GM18507 (cell line): ENCODE measurements at regions not wholly inside any gene's neighbourhood (a gene's known extent, or its start where the extent isn't known, plus 50 kb on each side); places are given as distances from the start of the nearest gene placed in this dataset.

Source experiments
- DNase-seq: peaks from one replicate; pipeline ENCODE4 v3.0.0; 2011; ENCODE audit warnings: low read depth; ENCODE audit not compliant: insufficient read length; ENCODE audit errors: extremely low spot score
- FAIRE-seq: peaks from 2 replicates; lab custom pipeline; 2011; peaks lifted over from hg19 to GRCh38; lab: Jason Lieb, UNC

DNA sequence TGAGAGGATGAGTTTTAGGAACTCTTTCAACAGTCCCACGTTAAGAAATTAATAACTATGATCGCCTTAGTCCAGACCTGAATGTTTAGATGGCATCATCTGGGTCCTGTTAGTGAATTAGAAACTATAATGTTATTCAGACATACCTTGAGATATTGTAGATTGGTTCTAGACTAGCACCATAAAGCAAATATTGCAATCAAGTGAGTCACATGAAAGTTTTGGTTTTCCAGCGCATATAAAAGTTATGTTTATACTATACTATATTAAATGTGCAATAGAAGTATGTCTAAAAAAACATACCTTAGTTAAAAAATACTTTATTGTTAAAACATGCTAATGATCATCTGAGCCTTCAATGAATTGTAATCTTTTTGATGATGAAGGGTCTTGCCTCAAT lies 106.6 kb upstream of the ATP2B1 start:
- FAIRE-seq = no peak
- DNase-seq = no peak

DNA sequence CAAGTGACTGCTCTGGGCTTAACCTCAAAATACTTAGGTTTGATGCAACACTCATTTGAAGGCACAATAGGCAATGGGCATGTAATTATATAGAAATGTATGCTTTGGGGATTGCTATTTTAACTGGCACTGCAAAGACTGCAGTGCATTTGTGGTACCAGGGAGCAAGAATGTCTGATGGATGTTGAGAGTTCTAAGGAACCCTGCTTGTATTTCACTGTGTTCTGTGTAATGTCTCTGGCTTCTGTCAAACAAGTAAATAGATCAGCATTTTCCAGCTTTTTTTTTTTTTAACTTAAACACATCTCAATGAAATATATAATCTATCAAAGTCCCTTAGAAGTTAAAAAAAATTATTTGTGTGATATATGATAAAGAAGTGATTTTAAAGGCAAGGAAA lies 94.8 kb upstream of the ATP2B1 start:
- DNase-seq (no peak), FAIRE-seq (no peak)

DNA sequence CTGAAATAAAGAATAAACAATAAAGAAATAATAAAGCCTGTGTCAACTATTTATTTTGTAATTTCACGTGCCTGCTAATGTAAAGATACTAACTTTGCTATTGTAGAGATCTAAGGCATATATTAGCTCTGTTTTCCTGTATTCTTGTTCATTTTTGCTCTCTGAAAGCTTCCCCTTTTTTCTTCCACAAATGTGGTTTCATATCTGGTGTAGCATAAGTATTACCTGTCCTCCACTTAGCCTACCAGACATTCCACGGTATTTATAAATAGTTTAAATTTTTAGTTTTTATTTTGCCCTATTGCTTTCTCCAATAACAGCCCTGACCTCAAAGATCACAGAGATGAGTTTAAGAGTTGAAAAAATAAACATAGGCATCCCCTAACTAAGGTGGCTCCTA lies 92.6 kb upstream of the ATP2B1 start:
- FAIRE-seq (no peak), DNase-seq (no peak)

DNA sequence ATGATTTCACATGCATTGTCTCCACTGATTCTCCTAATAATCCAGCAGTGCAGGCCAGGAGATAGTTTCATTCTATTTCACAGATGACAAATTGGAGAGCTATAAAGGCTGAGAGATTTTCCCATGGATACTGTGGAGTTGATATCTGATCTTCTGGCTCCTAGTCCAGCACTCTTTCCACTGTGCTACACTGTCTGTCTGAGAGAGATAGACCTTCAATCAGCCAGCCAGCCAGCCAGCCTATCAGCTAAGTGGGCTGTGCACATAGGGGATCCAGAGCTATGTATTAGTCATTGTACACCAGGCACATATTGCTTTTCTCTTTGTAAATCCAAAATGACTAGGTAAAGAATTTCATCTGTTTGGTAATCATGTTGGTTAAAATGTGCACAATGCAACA lies 91.8 kb upstream of the ATP2B1 start:
- no peak for FAIRE-seq
- no peak for DNase-seq

DNA sequence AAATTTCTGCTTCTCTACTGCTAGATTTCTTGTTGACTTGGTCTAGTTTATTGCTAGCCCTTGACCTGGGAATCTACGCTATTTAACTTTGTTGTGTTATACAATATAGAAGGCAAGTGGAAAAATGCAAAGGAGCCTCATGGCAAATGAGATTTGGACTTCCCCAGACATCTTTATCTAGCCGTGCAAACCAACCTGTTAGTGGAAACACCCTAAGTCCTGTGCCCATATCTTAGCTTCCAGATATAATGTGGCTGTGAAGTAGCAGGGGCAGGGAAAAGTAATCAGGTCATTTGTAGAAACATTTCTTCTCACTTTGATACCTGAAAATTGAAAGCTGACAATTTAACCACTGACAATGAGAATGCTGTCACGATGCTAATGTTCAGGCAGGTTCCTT lies 90.7 kb upstream of the ATP2B1 start:
- FAIRE-seq (no peak), DNase-seq (no peak)

DNA sequence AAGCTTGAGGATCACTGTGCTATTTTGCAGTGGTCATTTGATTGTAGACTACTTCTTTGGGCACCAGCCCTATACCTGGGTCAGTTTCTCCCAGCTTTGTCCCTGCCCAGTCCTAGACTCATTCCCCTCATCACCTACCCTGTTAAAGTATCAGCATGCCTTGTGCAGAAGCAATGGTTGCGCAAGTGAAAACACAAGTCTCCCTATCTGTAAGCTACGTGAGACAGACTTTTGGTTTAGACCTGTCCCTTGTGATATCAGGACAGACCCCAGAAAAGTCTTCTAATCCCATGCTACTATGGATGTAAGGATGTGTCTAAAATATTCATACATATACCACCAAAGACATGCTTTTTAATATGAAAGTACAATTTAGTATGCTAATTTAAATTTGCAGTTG lies 88.8 kb upstream of the ATP2B1 start:
- DNase-seq (no peak), FAIRE-seq (no peak)

DNA sequence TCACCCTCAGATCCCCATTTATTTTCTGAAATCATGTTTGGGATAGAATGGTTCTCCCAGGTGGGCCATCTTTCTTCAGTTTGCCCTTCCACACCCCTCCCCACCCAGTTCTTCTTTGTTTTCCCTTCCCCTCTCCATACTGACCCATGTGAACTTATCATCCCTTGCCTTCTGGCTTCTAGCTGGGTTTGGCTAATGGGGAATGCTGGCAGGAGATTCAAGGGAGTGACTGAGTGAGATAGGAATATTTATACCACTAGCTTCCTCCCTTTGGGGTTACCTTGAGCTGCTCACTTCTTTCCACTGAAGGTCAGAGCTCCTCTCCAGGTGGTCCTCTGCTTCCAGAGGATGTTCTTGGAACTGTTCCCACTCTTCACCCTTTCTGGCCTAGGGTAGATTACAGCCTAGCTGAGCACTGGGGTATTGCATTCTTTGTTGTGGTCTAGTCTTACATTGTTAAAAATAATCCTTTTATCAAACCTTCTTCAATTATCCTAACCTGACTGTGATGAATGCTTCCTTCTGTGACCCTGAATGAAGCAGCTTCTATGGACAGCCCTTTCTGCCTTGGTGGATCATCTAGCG lies 88.3 kb upstream of the ATP2B1 start:
- FAIRE-seq (no peak), DNase-seq (no peak)

DNA sequence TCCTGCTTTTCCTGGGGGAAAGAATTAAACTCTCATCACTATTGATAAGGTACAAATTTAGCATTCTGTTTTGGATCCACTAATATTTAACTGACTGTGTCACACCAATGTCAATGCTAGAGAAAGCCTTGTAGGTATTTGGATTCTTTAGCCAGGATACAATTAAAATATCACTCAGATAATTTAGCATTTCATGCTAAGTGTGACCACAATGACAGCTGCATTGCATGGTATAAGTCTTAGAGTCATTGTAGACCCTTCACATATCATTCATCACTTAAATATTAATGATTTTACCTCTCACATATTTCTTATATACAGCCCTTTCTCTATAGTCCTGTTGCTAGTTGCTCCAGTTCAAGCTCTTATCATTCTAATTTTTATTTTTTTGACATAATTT lies 85.3 kb upstream of the ATP2B1 start:
- DNase-seq (no peak), FAIRE-seq (no peak)

DNA sequence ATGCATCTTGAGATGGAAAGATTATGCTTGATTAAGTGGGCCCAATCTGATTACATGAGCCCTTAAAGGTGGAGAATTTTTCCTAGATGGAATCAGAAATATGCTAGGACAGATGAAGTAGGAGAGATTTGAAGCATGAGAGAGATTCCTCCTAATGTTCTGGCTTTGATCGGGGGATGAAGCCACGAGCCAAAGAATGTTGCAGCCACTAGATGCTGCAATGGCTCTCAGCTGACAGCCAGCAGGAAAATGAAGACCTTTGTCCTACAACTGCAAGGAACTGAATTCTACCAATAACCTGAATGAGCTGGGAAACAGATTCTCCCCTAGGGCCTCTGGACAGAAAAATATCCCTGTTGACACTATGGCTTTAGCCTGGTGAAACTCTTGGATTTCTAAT lies 82.6 kb upstream of the ATP2B1 start:
- no peak for DNase-seq
- FAIRE-seq = no peak

DNA sequence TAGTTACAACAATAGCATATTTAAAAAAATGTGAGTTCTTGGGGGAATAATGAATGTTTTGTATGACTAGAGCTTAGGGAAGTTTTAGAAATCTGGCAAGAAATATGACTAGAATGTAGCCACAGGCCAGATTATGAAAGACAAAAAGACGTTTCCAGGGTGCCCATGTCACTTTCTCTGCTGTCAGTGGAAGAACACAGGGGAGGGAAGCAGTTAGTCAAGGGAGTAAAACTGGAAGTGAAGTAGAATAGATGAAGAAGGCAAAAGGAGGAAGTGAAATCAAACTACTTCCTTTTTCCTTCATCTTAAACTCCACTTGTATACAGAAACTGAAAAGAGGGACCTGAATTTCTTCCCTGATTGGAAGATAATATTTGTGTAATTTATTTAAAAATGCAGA lies 81.2 kb upstream of the ATP2B1 start:
- FAIRE-seq = peak; percentile 79
- DNase-seq = peak; percentile 7

DNA sequence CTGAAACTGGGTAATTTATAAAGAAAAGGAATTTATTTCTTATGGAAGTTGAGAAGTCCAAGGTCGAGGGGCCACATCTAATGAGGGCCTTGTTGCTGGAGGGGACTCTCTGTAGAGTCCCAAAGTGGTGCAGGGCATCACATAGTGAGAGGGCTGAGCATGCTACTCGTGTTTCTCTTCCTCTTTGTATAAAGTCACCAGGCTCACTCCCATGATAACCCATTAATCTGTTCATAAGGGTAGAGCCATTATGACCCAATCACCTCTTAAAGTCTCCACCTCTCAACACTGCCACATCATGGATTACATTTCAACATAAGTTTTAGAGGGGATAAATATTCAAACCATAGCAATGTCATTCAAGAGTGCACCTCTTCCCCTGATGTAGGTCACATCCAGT lies 79.1 kb upstream of the ATP2B1 start:
- FAIRE-seq = peak; percentile 24
- DNase-seq = no peak

DNA sequence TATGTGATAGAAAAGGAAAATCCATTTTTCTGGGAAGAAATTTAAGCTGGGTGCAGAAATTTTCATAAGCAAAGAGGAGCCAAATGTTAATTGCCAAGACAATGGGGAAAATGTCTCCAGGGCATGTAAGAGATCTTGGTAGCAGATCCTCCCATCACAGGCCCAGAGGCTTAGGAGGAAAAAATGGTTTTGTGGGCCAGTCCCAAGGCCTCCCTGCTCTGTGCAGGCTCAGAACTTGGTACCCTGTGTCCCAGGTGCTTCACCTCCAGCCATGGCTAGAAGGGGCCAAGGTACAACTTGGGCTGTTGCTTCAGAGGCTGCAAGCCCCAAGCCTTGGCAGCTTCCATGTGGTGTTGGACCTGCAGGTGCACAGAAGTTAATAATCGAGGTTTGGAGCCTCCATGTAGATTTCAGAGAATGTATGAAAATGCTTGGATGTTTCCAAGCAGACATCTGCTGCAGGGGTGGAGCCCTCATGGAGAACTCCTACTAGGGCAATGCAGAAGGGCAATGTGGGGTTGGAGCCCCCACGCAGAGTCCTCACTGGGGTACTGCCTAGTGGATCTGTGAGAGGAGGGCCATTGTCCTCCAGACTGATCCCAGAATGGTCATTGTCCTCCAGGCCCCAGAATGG lies 77.7 kb upstream of the ATP2B1 start:
- no peak for FAIRE-seq
- DNase-seq = no peak

DNA sequence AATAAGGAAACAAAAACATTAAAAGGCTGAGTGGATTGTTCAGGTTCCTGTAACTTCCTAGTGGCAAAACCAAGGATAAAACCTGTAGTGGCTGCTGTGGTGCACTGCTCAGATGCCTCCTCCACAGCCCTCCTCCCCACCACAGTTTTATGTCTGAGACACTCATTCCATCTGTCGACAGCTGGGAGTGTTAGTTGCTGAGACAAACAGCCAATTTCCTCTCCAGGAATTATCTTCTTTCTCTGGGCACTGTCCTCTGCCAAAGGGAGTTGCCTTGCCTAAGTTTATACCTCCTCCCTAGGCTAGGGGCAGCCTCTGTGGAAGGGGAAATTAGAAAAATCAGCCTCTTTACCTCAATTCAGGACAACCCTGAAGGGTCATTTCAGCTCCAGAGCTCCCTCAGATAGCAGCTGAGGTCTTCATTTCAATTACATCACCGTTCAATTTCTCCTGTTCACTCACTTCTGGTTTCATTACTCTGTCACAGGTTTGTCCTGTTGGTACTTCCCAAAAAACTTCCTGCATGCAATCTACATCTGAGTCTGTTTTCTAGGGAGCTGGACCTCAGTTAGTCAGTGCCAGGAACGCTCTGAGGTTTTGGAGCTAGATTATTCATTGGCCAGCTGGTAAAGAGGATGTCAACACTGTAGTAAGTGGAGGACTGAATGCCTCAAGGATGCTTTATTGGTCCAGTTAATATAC lies 74.9 kb upstream of the ATP2B1 start:
- DNase-seq (no peak), FAIRE-seq (no peak)

DNA sequence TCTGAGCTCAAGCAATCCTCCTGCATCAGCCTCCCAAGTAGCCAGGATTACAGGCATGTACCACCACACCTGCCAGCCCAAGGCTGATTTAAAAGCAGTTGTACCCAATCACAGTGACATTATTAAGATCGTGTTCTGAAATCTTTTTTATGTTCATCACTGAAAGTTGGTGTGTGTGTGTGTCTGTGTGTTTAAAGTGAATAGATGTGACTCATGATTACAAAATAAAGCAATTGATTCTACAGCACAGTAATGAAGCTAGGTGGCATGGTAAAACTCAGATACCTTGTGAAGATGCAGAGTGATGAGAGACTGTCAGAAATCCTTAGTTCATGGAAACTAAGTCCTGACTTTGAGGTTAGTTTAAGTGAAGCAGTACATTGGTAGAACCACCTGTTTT lies 74.2 kb upstream of the ATP2B1 start:
- no peak for FAIRE-seq
- no peak for DNase-seq

DNA sequence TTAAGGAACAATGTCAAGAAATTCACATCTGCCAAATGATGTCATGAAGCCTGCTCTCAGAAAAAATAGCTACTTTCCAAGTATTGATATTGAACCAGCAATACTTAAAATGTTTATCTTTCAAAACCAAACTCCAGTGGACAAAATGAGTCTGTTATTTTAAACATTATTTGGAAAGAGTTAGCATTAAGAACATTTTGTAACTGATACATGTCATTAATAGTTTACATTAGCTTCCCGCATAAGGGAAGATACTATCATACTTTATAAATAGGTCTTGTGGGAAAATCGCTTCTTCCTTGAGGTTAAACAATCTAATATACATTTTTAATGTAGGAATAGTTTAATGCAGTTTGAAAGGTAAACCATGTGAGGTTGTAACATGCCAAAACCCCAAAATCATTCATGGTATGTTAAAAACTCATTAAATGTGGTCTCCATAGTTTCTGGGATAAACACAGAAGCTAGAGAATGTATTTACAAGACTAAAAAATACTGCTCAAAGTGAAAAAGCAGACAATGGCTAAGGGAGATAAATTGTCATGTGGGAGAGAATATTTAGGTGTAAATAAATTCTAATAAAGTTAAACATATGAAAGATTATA lies 73.4 kb upstream of the ATP2B1 start:
- no peak for FAIRE-seq
- no peak for DNase-seq

DNA sequence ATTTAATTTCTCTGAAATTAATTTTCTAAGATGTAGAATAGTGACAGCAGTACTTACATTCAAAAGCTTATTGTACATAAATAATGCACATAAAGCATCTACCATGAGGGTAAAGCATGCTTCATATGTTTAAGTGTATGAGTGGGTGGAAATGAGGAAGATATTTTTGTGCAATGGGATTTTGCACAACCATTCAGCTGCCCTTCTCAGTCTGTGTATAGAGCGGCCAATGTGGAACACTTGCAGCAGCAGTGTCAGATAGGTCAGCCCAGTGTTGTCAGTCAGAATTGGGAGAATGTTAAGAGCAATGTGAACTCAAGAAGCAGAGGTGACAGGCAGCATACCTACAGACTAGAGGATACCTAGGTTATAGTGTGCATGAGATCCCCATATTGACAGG lies 72.5 kb upstream of the ATP2B1 start:
- FAIRE-seq (no peak), DNase-seq (no peak)

DNA sequence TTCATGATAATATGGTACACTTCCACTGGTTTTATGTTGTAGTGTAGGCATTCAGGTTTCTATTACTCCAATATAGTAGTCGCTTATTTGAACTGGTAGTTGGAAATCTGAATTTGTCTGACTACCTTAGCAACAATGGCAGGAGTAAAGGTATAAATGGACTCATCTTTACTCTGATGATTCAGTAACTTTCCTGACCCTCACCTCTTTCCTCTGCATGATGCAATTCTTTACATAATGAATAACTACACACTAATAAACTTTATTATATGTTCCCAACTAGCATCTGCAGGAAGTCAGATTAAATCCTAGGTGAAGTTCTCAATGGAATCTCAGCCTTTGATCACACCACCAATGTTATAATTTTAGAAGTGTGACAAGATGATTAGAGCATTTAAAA lies 70.5 kb upstream of the ATP2B1 start:
- no peak for DNase-seq
- no peak for FAIRE-seq

DNA sequence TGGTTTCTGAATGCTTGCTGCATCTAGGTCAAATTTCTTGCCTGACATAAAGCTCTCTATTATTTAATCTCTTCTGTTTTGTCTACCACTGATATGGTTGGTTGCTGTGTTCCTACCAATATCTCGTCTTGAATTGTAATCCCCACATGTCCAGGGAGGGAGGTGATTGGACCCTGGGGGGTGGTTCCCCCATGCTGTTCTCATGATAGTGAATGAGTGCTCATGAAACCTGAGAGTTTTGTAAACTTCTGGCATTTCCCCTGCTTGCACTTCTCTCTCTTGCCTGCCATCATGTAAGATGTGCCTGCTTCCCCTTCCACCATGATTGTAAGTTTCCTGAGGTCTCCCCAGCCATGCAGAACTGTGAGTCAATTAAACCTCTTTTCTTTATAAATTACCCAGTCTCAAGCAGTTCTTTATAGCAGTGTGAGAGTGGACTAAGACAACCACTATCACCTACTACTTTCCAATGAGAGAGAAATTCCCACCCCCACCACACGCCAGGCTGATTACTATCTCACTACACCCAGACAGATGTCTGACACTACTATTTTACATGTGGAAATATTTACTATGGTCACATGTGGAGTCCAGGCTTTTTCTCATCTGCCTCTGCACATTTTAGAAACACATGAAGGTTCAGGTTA lies 69.2 kb upstream of the ATP2B1 start:
- DNase-seq = no peak
- FAIRE-seq = no peak

DNA sequence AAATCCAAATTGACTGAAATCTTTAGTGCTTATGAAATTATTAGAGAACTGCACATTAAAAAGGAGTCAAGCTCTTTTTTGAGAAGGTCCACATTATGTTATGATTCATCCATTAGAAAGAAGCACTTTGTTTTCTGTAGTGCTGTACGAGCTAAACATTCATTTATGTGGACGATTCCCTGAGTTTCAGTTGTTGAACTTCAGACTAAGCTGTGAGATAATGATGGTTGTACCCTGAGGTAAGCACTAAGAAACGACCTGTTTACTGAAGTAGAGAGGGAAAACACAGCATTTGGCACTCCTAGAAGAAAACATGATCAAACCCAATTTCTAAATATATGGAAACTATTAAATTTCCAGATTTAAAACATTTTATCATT lies 67.3 kb upstream of the ATP2B1 start:
- no peak for FAIRE-seq
- no peak for DNase-seq
